CD4-positive, alpha-beta T cell (primary cell): ENCODE measurements at regions not wholly inside any gene's neighbourhood (a gene's known extent, or its start where the extent isn't known, plus 50 kb on each side); places are given as distances from the start of the nearest gene placed in this dataset.

ENCODE experiments used
- ATAC-seq: fragments of 200-7000 bp; cut with Tn5 transposase; one replicate; pipeline ENCODE4 v1.10.0; 2022; ENCODE audit warnings: mild to moderate bottlenecking; ENCODE audit not compliant: poor library complexity
- CTCF ChIA-PET: fragments of 350-600 bp; sonication (Branson Sonifier 250); formaldehyde crosslinking; loops from one replicate; lab custom pipeline; 2021; ENCODE audit warnings: antibody characterized with exemption, inconsistent platforms; lab: Charles Lee
- POLR2A ChIA-PET: fragments of 350-600 bp; sonication (Branson Sonifier 250); formaldehyde crosslinking; loops from one replicate; lab custom pipeline; 2021; ENCODE audit warnings: antibody characterized with exemption, inconsistent platforms; lab: Charles Lee
- DNase-seq, 14 experiments: peaks; one replicate each; pipeline ENCODE4 v3.0.0-alpha.2; 2013 to 2020; ENCODE audit warnings: mixed read lengths in 2 of 14
- H3K27ac ChIP-seq, 2 donors: one replicate each; pipeline versions ENCODE4 v1.5.1 to v1.7.0; 2013; ENCODE audit warnings: low read length in 2 of 2, low read depth in 1 of 2, mild to moderate bottlenecking in 1 of 2
- H3K27me3 ChIP-seq, 2 experiments: 1 replicate in 1 of 2; 2 replicates in 1 of 2; pipeline versions ENCODE4 v1.6.1 to v1.7.0; 2013; ENCODE audit warnings: low read length in 2 of 2, control low read depth in 1 of 2, mild to moderate bottlenecking in 1 of 2, moderate library complexity in 1 of 2; ENCODE audit not compliant: insufficient read depth in 2 of 2, control insufficient read depth in 1 of 2
- H3K36me3 ChIP-seq: one replicate; pipeline ENCODE4 v1.6.1; 2013; ENCODE audit warnings: low read length, control low read depth; ENCODE audit not compliant: insufficient read depth
- H3K4me1 ChIP-seq: one replicate; pipeline ENCODE4 v1.6.1; 2013; ENCODE audit warnings: low read length, control low read depth; ENCODE audit not compliant: insufficient read depth
- H3K4me3 ChIP-seq: one replicate; pipeline ENCODE4 v1.5.1; 2013; ENCODE audit warnings: mild to moderate bottlenecking, low read length, moderate library complexity
- H3K9me3 ChIP-seq, 2 experiments: 1 replicate in 1 of 2; 2 replicates in 1 of 2; pipeline versions ENCODE4 v1.6.1 to v1.7.0; 2013; ENCODE audit warnings: low read length in 2 of 2, mild to moderate bottlenecking in 2 of 2, control low read depth in 1 of 2, moderate library complexity in 1 of 2; ENCODE audit not compliant: control insufficient read depth in 1 of 2, insufficient read depth in 1 of 2
- H3K27ac Mint-ChIP-seq: one replicate; pipeline ENCODE4 v1.8.0; 2020; ENCODE audit warnings: mixed read lengths
- H3K27me3 Mint-ChIP-seq: one replicate; pipeline ENCODE4 v1.8.0; 2021; ENCODE audit warnings: mixed read lengths
- H3K36me3 Mint-ChIP-seq: one replicate; pipeline ENCODE4 v1.8.0; 2021; ENCODE audit warnings: low read depth, mixed read lengths
- H3K4me1 Mint-ChIP-seq: one replicate; pipeline ENCODE4 v1.8.0; 2021; ENCODE audit warnings: low read depth, mixed read lengths
- H3K4me3 Mint-ChIP-seq: one replicate; pipeline ENCODE4 v1.8.0; 2020; ENCODE audit warnings: mild to moderate bottlenecking, mixed read lengths
- H3K9me3 Mint-ChIP-seq: one replicate; pipeline ENCODE4 v1.8.0; 2020; ENCODE audit warnings: mixed read lengths
- intact Hi-C, 2 experiments: fragments of 100-400 bp; cut with DNase I in 1 of 2; cut with micrococcal nuclease in 1 of 2; formaldehyde crosslinking; loops; one replicate each; pipeline versions ENCODE4 v1.15.1 to v1.9.0; 2023 to 2025; cut with DNase I, micrococcal nuclease
- TF ChIP-seq, protein P1 (sequence below): fragments of 200-600 bp; IDR thresholded peaks from one replicate; pipeline ENCODE4 v1.8.0; 2022; ENCODE audit warnings: antibody characterized with exemption, mild to moderate bottlenecking

GRCh38 chr7:118325450-118325808 is 100.9 kb downstream of the ANKRD7 start:
- Mint-ChIP-seq H3K36me3 (no peaks in the 10 kb centered on the region), H3K4me3 (no peak overlapping the region), H3K4me1 (no peaks in the 10 kb centered on the region), H3K27me3 (peaks cover 7% of the 10 kb centered on the region), H3K27ac (no peak overlapping the region), H3K9me3 (no peaks in the 10 kb centered on the region)
- Histone ChIP-seq H3K36me3 (no peaks in the 10 kb centered on the region), H3K4me1 (no peaks in the 10 kb centered on the region), H3K4me3 (no peak overlapping the region), H3K9me3 (peaks cover 0 to 4% of the 10 kb centered on the region in 2 experiments), H3K27me3 (no peaks in the 10 kb centered on the region), H3K27ac (no peak overlapping the region)
- ATAC-seq (no peak), DNase-seq (no peak)
- ChIA-PET CTCF (no interaction called here), POLR2A (no interaction called here)
- TF ChIP-seq, protein P1, sequence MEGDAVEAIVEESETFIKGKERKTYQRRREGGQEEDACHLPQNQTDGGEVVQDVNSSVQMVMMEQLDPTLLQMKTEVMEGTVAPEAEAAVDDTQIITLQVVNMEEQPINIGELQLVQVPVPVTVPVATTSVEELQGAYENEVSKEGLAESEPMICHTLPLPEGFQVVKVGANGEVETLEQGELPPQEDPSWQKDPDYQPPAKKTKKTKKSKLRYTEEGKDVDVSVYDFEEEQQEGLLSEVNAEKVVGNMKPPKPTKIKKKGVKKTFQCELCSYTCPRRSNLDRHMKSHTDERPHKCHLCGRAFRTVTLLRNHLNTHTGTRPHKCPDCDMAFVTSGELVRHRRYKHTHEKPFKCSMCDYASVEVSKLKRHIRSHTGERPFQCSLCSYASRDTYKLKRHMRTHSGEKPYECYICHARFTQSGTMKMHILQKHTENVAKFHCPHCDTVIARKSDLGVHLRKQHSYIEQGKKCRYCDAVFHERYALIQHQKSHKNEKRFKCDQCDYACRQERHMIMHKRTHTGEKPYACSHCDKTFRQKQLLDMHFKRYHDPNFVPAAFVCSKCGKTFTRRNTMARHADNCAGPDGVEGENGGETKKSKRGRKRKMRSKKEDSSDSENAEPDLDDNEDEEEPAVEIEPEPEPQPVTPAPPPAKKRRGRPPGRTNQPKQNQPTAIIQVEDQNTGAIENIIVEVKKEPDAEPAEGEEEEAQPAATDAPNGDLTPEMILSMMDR: no peak
- intact Hi-C loops: no loop called here

DNA sequence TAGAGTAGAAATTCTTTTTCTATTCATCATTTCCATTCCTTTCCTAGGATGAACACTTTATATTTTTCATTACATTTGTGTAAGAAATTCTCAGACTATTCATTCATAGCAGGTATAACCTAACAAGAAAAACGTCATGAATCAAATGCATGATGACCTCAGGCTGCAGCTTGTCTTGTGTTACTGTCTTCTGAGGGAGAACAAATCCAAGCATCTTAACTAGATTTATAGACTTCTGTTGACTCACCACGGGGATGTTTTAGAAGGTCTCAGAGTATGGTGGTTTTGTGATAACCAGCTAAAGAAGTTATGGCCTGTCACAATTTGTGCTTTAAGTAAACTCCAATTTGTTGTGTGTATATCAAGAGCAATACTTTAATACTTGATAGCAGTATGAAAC is 102.7 kb downstream of the ANKRD7 start:
- intact Hi-C loops: no loop called here
- no peak overlapping the region for H3K27ac Mint-ChIP-seq
- no peak for DNase-seq
- H3K9me3 Mint-ChIP-seq: no peaks in the 10 kb centered on the region
- Histone ChIP-seq H3K4me1 (no peaks in the 10 kb centered on the region), H3K9me3 (peaks cover 0 to 4% of the 10 kb centered on the region in 2 experiments), H3K27me3 (no peaks in the 10 kb centered on the region), H3K4me3 (no peak overlapping the region), H3K36me3 (no peaks in the 10 kb centered on the region), H3K27ac (no peak overlapping the region)
- ATAC-seq: no peak
- TF ChIP-seq, protein P1: no peak
- H3K27me3 Mint-ChIP-seq: peaks cover 4% of the 10 kb centered on the region
- no peaks in the 10 kb centered on the region for H3K36me3 Mint-ChIP-seq
- ChIA-PET CTCF (no interaction called here), POLR2A (interaction anchor here (0.6 kb wide), 1 partner anchor 18 kb away, joined by 3 read pairs; no protein-coding TSS in a partner anchor)
- H3K4me1 Mint-ChIP-seq: no peaks in the 10 kb centered on the region
- no peak overlapping the region for H3K4me3 Mint-ChIP-seq

DNA sequence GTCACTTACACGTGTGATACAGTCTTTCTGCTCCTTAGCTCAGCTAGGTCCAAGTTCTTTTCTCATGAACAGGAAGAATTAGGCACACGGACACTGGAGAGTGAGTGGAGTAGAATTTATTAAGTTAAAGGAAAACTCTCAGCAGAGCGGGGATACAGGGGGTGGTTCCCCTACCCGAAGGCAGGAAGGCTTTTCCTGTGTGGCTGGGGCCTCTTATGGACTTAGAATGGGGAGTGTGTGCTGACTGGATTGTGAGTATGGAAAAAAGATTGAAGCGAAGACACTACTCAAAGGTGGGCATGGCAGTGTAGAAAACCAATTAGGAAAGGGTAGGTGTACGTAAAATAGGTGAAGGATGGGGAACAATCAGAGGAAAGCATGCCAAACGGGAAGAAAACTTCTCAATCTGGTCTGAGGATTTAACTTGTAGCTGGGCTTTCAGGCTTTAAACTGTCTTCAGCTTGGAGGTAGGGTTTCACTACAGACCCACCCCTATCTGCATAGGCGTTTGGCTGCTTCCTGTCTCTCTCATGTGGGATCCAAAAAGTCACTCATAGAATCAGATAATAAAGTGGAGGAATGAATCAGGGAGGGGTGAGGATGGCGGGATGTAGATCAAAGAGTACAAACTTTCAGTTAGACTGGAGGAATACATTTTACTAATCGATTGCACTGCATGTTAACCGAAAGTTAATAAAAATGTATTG is 104.2 kb downstream of the ANKRD7 start:
- H3K9me3 Mint-ChIP-seq: no peaks in the 10 kb centered on the region
- H3K27me3 Mint-ChIP-seq: peaks cover 4% of the 10 kb centered on the region
- Histone ChIP-seq H3K4me3 (no peak overlapping the region), H3K27ac (no peak overlapping the region), H3K27me3 (no peaks in the 10 kb centered on the region), H3K4me1 (no peaks in the 10 kb centered on the region), H3K36me3 (no peaks in the 10 kb centered on the region), H3K9me3 (peaks cover 0 to 4% of the 10 kb centered on the region in 2 experiments)
- TF ChIP-seq, protein P1: no peak
- no peak for ATAC-seq
- intact Hi-C loops: no loop called here
- no peaks in the 10 kb centered on the region for H3K36me3 Mint-ChIP-seq
- H3K27ac Mint-ChIP-seq: no peak overlapping the region
- H3K4me3 Mint-ChIP-seq: no peak overlapping the region
- CTCF ChIA-PET: no interaction called here
- DNase-seq: no peak
- POLR2A ChIA-PET: no interaction called here
- no peaks in the 10 kb centered on the region for H3K4me1 Mint-ChIP-seq
